GDM1 (cell line): ENCODE measurements at regions not wholly inside any gene's neighbourhood (a gene's known extent, or its start where the extent isn't known, plus 50 kb on each side); places are given as distances from the start of the nearest gene placed in this dataset.

Experiments
- DNase-seq: peaks from one replicate; lab custom pipeline; 2025; lab: John Stamatoyannopoulos, UW

GRCh38 chr13:73450583-73450982 lies 391.8 kb downstream of the KLF5 start:
- no peak for DNase-seq

- no peak for DNase-seq
Observed at GRCh38 chr13:73449252-73449651, 390.4 kb downstream of the KLF5 start.

- DNase-seq = no peak
Observed at GRCh38 chr13:73440296-73440895, 381.6 kb downstream of the KLF5 start.

- no peak for DNase-seq
Observed at GRCh38 chr13:73433890-73434289, 375.1 kb downstream of the KLF5 start.

- no peak for DNase-seq
Observed at GRCh38 chr13:73433458-73433857, 374.7 kb downstream of the KLF5 start.

GRCh38 chr13:73429701-73430100 lies 370.9 kb downstream of the KLF5 start:
- DNase-seq = no peak

GRCh38 chr13:73428706-73429105 lies 369.9 kb downstream of the KLF5 start:
- no peak for DNase-seq

- no peak for DNase-seq
Observed at GRCh38 chr13:73428137-73428536, 369.3 kb downstream of the KLF5 start.

GRCh38 chr13:73422973-73423372 lies 364.2 kb downstream of the KLF5 start:
- DNase-seq = no peak

- no peak for DNase-seq
Observed at GRCh38 chr13:73421310-73421912, 362.6 kb downstream of the KLF5 start.

GRCh38 chr13:73419186-73419585 lies 360.4 kb downstream of the KLF5 start:
- no peak for DNase-seq

GRCh38 chr13:73417012-73417615 lies 358.3 kb downstream of the KLF5 start:
- DNase-seq = no peak

- no peak for DNase-seq
Observed at GRCh38 chr13:73416093-73416492, 357.3 kb downstream of the KLF5 start.

- no peak for DNase-seq
Observed at GRCh38 chr13:73413656-73414055, 354.9 kb downstream of the KLF5 start.

GRCh38 chr13:73412933-73413332 lies 354.1 kb downstream of the KLF5 start:
- DNase-seq = no peak

GRCh38 chr13:73411067-73411809 lies 352.4 kb downstream of the KLF5 start:
- DNase-seq = no peak

- DNase-seq = no peak
Observed at GRCh38 chr13:73406454-73406853, 347.6 kb downstream of the KLF5 start.

- DNase-seq = no peak
Observed at GRCh38 chr13:73404581-73404980, 345.8 kb downstream of the KLF5 start.

GRCh38 chr13:73403355-73404120 lies 344.7 kb downstream of the KLF5 start:
- no peak for DNase-seq

GRCh38 chr13:73401769-73402168 lies 343.0 kb downstream of the KLF5 start:
- no peak for DNase-seq

GRCh38 chr13:73399347-73400216 lies 340.8 kb downstream of the KLF5 start:
- no peak for DNase-seq
